B cell (primary cell): ENCODE measurements at regions not wholly inside any gene's neighbourhood (a gene's known extent, or its start where the extent isn't known, plus 50 kb on each side); places are given as distances from the start of the nearest gene placed in this dataset.

ENCODE experiments used
- ATAC-seq: fragments of 200-7000 bp; cut with Tn5 transposase; one replicate; pipeline ENCODE4 v1.10.0; 2021; ENCODE audit warnings: low read depth, mild to moderate bottlenecking, moderate number of reproducible peaks, moderate library complexity
- CTCF ChIA-PET: fragments of 350-600 bp; sonication (Branson Sonifier 250); formaldehyde crosslinking; loops from one replicate; lab custom pipeline; 2021; ENCODE audit warnings: antibody characterized with exemption, inconsistent platforms; lab: Charles Lee
- POLR2A ChIA-PET: fragments of 350-600 bp; sonication (Branson Sonifier 250); formaldehyde crosslinking; loops from one replicate; lab custom pipeline; 2021; ENCODE audit warnings: antibody characterized with exemption; lab: Charles Lee
- DNase-seq: peaks from one replicate; pipeline ENCODE4 v3.0.0; 2013
- H2AFZ ChIP-seq: 2 replicates; pipeline ENCODE4 v1.6.1; 2012; ENCODE audit warnings: mild to moderate bottlenecking, low read depth, low read length; ENCODE audit not compliant: insufficient read depth, poor library complexity, severe bottlenecking
- H3K27ac ChIP-seq, 2 donors: 1 replicate in 1 of 2; 2 replicates in 1 of 2; pipeline ENCODE4 v1.5.1; 2012 to 2013; ENCODE audit warnings: low read length in 2 of 2, mild to moderate bottlenecking in 2 of 2, moderate library complexity in 1 of 2
- H3K27me3 ChIP-seq, 4 experiments: fragments of 200-600 bp in 1 of 4; sonication (generic) in 1 of 4; replicated peaks in 1 of 4; 1 replicate in 2 of 4; 2 replicates in 2 of 4; pipeline versions ENCODE4 v1.6.1 to v1.7.0; 2013 to 2016; ENCODE audit warnings: low read length in 3 of 4, mild to moderate bottlenecking in 2 of 4, mixed read lengths in 1 of 4, moderate library complexity in 1 of 4; ENCODE audit not compliant: insufficient read depth in 4 of 4, control insufficient read depth in 3 of 4; ENCODE audit errors: control extremely low read depth in 1 of 4
- H3K36me3 ChIP-seq, 2 experiments: replicated peaks in 1 of 2; 1 replicate in 1 of 2; 2 replicates in 1 of 2; pipeline versions ENCODE4 v1.6.1 to v1.7.1; 2013; ENCODE audit warnings: low read length in 1 of 2; ENCODE audit not compliant: insufficient read depth in 2 of 2, control insufficient read depth in 1 of 2; ENCODE audit errors: control extremely low read depth in 1 of 2, extremely low read depth in 1 of 2
- H3K4me1 ChIP-seq, 2 donors: fragments of 200-600 bp in 1 of 2; sonication (generic) in 1 of 2; 1 replicate in 1 of 2; 2 replicates in 1 of 2; pipeline versions ENCODE4 v1.5.1 to v1.6.1; 2013 to 2017; ENCODE audit warnings: low read length in 2 of 2; ENCODE audit not compliant: control insufficient read depth in 2 of 2, insufficient read depth in 2 of 2
- H3K4me2 ChIP-seq: replicated peaks from 2 replicates; pipeline ENCODE3; 2012; ENCODE audit warnings: mild to moderate bottlenecking, low read depth, low read length; ENCODE audit not compliant: poor library complexity, severe bottlenecking
- H3K4me3 ChIP-seq, 5 experiments: fragments of 200-600 bp in 1 of 5; sonication (generic) in 1 of 5; 1 replicate in 3 of 5; 2 replicates in 2 of 5; pipeline versions ENCODE4 v1.5.1 to v1.7.0; 2011 to 2016; ENCODE audit warnings: low read length in 4 of 5, mild to moderate bottlenecking in 4 of 5, low read depth in 2 of 5, control low read depth in 1 of 5, moderate library complexity in 1 of 5; ENCODE audit not compliant: insufficient read depth in 1 of 5; ENCODE audit errors: control extremely low read depth in 1 of 5, extremely low read depth in 1 of 5
- H3K79me2 ChIP-seq: fragments of 200-600 bp; sonication (generic); one replicate; pipeline ENCODE4 v1.6.0; 2016; ENCODE audit warnings: low read length; ENCODE audit not compliant: control insufficient read depth, insufficient read depth
- H3K9ac ChIP-seq: fragments of 200-600 bp; sonication (generic); 2 replicates; pipeline ENCODE4 v1.6.1; 2017; ENCODE audit warnings: mild to moderate bottlenecking, low read length, moderate library complexity
- H3K9me3 ChIP-seq, 3 donors: one replicate each; pipeline versions ENCODE4 v1.6.1 to v1.7.1; 2013; ENCODE audit warnings: low read length in 2 of 3; ENCODE audit not compliant: control insufficient read depth in 2 of 3, insufficient read depth in 1 of 3; ENCODE audit errors: control extremely low read depth in 1 of 3
- H4K20me1 ChIP-seq: 2 replicates; pipeline ENCODE4 v1.6.0; 2012; ENCODE audit warnings: mild to moderate bottlenecking, low read length; ENCODE audit not compliant: insufficient read depth, control insufficient read depth, poor library complexity, severe bottlenecking
- H3K27ac Mint-ChIP-seq: one replicate; pipeline ENCODE4 v1.8.0; 2021; ENCODE audit warnings: mixed read lengths
- H3K27me3 Mint-ChIP-seq: one replicate; pipeline ENCODE4 v1.8.0; 2021; ENCODE audit warnings: mixed read lengths
- H3K4me1 Mint-ChIP-seq: one replicate; pipeline ENCODE4 v1.8.0; 2021; ENCODE audit warnings: mixed read lengths
- H3K4me3 Mint-ChIP-seq: one replicate; pipeline ENCODE4 v1.8.0; 2021; ENCODE audit warnings: mixed read lengths
- H3K9me3 Mint-ChIP-seq: one replicate; pipeline ENCODE4 v1.8.0; 2022; ENCODE audit warnings: mixed read lengths; ENCODE audit not compliant: insufficient read depth
- CTCF ChIP-seq: fragments of 200-600 bp; IDR thresholded peaks from one replicate; pipeline ENCODE4 v1.8.0; 2022; ENCODE audit warnings: antibody characterized with exemption, mild to moderate bottlenecking
- EZH2 ChIP-seq: IDR thresholded peaks from 2 replicates; pipeline ENCODE4 v1.6.1; 2012; ENCODE audit warnings: borderline replicate concordance, low read depth, mild to moderate bottlenecking, moderate library complexity, low read length; ENCODE audit not compliant: insufficient read depth, poor library complexity, severe bottlenecking
- WGBS: methylation state at CpG from one replicate; pipeline ENCODE4 v1.1.5; 2013; ENCODE audit warnings: missing lambda C conversion rate; ENCODE audit not compliant: insufficient coverage; 5-methylcytosine and 5-hydroxymethylcytosine counted together
- intact Hi-C: fragments of 100-400 bp; cut with micrococcal nuclease; formaldehyde crosslinking; loops from one replicate; pipeline ENCODE4 v1.10.0; 2022

- no peaks in the 10 kb centered on the region for H4K20me1 ChIP-seq
- no peaks in the 10 kb centered on the region for H3K27me3 ChIP-seq
- Mint-ChIP-seq H3K9me3 (peaks cover 3% of the 10 kb centered on the region), H3K4me3 (no peak overlapping the region), H3K27ac (no peak overlapping the region), H3K4me1 (no peaks in the 10 kb centered on the region), H3K27me3 (no peaks in the 10 kb centered on the region)
- no peak overlapping the region for H2AFZ ChIP-seq
- ATAC-seq (no peak), DNase-seq (no peak)
- H3K4me1 ChIP-seq, result no peaks in the 10 kb centered on the region
- ChIA-PET CTCF (no interaction called here), POLR2A (no interaction called here)
- peaks cover 0 to 2% (median 0%) of the 10 kb centered on the region in 3 donors for H3K9me3 ChIP-seq
- TF ChIP-seq CTCF, result no peak
- TF ChIP-seq EZH2, result no peak
- 94% methylated on average over 2 of the region's 3 CpGs for WGBS
- no peak overlapping the region for H3K4me3 ChIP-seq
- H3K4me2 ChIP-seq, result no peak overlapping the region
- H3K27ac ChIP-seq, result no peak overlapping the region
- no peak overlapping the region for H3K9ac ChIP-seq
- intact Hi-C loops, result no loop called here
- no peaks in the 10 kb centered on the region for H3K36me3 ChIP-seq
- H3K79me2 ChIP-seq, result no peaks in the 10 kb centered on the region
These were observed 398.5 kb downstream of the NUF2 start for GRCh38 chr1:163720294-163720693.

GRCh38 chr1:163725551-163725950, 403.8 kb downstream of the NUF2 start:
- ChIA-PET CTCF (no interaction called here), POLR2A (no interaction called here)
- TF ChIP-seq CTCF (no peak), EZH2 (no peak)
- Histone ChIP-seq H3K4me2 (no peak overlapping the region), H3K27ac (no peak overlapping the region), H3K9me3 (peaks cover 0 to 1% (median 0%) of the 10 kb centered on the region in 3 donors), H3K27me3 (no peaks in the 10 kb centered on the region), H2AFZ (no peak overlapping the region), H3K4me1 (no peaks in the 10 kb centered on the region), H3K4me3 (no peak overlapping the region), H4K20me1 (no peaks in the 10 kb centered on the region), H3K9ac (no peak overlapping the region), H3K36me3 (no peaks in the 10 kb centered on the region), H3K79me2 (no peaks in the 10 kb centered on the region)
- H3K4me3 Mint-ChIP-seq, result no peak overlapping the region
- intact Hi-C loops, result no loop called here
- no peaks in the 10 kb centered on the region for H3K4me1 Mint-ChIP-seq
- no peaks in the 10 kb centered on the region for H3K9me3 Mint-ChIP-seq
- DNase-seq (no peak), ATAC-seq (no peak)
- H3K27ac Mint-ChIP-seq, result no peak overlapping the region
- H3K27me3 Mint-ChIP-seq, result no peaks in the 10 kb centered on the region
